CMK (cell line): ENCODE measurements at regions not wholly inside any gene's neighbourhood (a gene's known extent, or its start where the extent isn't known, plus 50 kb on each side); places are given as distances from the start of the nearest gene placed in this dataset.

Experiments
- DNase-seq: peaks from one replicate; pipeline ENCODE4 v3.0.0-alpha.2; 2010; ENCODE audit warnings: low read depth

GRCh38 chr10:3848775-3849635 is 64.0 kb upstream of the KLF6 start:
- DNase-seq: no peak

- no peak for DNase-seq
Measured at GRCh38 chr10:3848005-3848774, 63.2 kb upstream of the KLF6 start.

- DNase-seq: no peak
Measured at GRCh38 chr10:3846736-3847135, 61.7 kb upstream of the KLF6 start.

- no peak for DNase-seq
Measured at GRCh38 chr10:3844491-3845025, 59.5 kb upstream of the KLF6 start.

GRCh38 chr10:3838460-3839437 is 53.7 kb upstream of the KLF6 start:
- DNase-seq: no peak

- DNase-seq: no peak
Measured at GRCh38 chr10:3837647-3838459, 52.8 kb upstream of the KLF6 start.

- no peak for DNase-seq
Measured at GRCh38 chr10:3836222-3836820, 51.3 kb upstream of the KLF6 start.

GRCh38 chr10:3835770-3836169 is 50.8 kb upstream of the KLF6 start:
- DNase-seq: no peak

GRCh38 chr10:3834947-3835346 is 49.9 kb upstream of the KLF6 start:
- no peak for DNase-seq
